Panc1 (cell line): ENCODE measurements at regions not wholly inside any gene's neighbourhood (a gene's known extent, or its start where the extent isn't known, plus 50 kb on each side); places are given as distances from the start of the nearest gene placed in this dataset.

Experiments
- CTCF ChIP-seq: fragments of 450-650 bp; IDR thresholded peaks from 2 replicates; pipeline ENCODE4 v1.5.1; 2017; ENCODE audit warnings: mild to moderate bottlenecking
- REST ChIP-seq, 2 experiments: IDR thresholded peaks; 2 replicates each; pipeline ENCODE4 v1.6.1; 2011 to 2012; ENCODE audit warnings: low read depth in 2 of 2, control low read depth in 1 of 2, low read length in 1 of 2, mild to moderate bottlenecking in 1 of 2, moderate library complexity in 1 of 2; ENCODE audit not compliant: insufficient read depth in 1 of 2

DNA sequence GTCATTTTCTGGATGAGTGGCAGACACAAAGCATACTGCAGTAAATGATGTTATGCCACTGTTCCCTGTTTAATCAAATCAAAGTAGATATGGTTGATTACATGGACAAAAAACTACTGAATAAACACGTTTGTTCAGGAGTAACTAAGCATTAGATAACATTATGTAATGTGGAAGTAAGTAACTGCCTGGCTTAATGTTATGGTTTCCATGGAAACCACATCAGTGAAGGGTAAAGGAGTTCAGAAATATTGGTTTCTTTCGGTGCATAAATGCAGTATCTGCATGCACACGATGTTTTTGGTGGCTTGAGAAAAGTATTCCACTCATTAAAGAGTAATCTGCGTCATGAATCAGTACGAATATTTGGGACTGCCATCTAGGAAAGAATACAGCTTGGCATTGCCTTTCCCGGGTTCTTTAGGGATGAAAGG, 131.3 kb upstream of the PRKCQ start:
- TF ChIP-seq CTCF, result no peak
- TF ChIP-seq REST (IDR thresholded peaks at IDR 0.05; ENCODE audit: insufficient read depth in 1 of 2, low read depth in 2 of 2, low read length in 1 of 2), result no peak
